SU-DHL-6 (cell line): ENCODE measurements at regions not wholly inside any gene's neighbourhood (a gene's known extent, or its start where the extent isn't known, plus 50 kb on each side); places are given as distances from the start of the nearest gene placed in this dataset.
"Not testable (repeated sequence)": the region's sequence is repeated elsewhere in the genome, so short reads cannot be mapped to it uniquely, and the experiment has no call there.

Experiments
- CTCF ChIP-seq: fragments of 200-600 bp; sonication (generic); IDR thresholded peaks from one replicate; pipeline ENCODE4 v1.5.1; 2017; ENCODE audit warnings: antibody characterized with exemption, mild to moderate bottlenecking, low read length, moderate library complexity; ENCODE audit not compliant: insufficient read depth, poor library complexity, severe bottlenecking
- EZH2phosphoT487 ChIP-seq: fragments of 200-600 bp; sonication (generic), shearing (Covaris generic); conservative IDR thresholded peaks from 2 replicates; pipeline ENCODE4 v1.6.1; 2018; ENCODE audit warnings: mild to moderate bottlenecking, antibody characterized with exemption, low read length, moderate library complexity, mixed read lengths

- TF ChIP-seq CTCF, EZH2phosphoT487: not testable (repeated sequence)
Measured at GRCh38 chr4:159939681-159940080, 836.8 kb downstream of the RAPGEF2 start.
